ENCODE measurements at regions not wholly inside any gene's neighbourhood (a gene's known extent, or its start where the extent isn't known, plus 50 kb on each side); places are given as distances from the start of the nearest gene placed in this dataset.

GRCh38 chr1:113197719-113198330, 124.8 kb downstream of the LRIG2 start:
- TF ChIP-seq TAF1 (IDR thresholded peaks at IDR 0.05; ENCODE audit: borderline replicate concordance, low read depth, low read length) = no peak
- TF ChIP-seq POLR2A (IDR thresholded peaks at IDR 0.05; ENCODE audit: low read depth, low read length) = no peak
